ENCODE measurements at regions not wholly inside any gene's neighbourhood (a gene's known extent, or its start where the extent isn't known, plus 50 kb on each side); places are given as distances from the start of the nearest gene placed in this dataset.

- TF ChIP-seq, protein P1, sequence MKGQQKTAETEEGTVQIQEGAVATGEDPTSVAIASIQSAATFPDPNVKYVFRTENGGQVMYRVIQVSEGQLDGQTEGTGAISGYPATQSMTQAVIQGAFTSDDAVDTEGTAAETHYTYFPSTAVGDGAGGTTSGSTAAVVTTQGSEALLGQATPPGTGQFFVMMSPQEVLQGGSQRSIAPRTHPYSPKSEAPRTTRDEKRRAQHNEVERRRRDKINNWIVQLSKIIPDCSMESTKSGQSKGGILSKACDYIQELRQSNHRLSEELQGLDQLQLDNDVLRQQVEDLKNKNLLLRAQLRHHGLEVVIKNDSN (IDR thresholded peaks at IDR 0.05; ENCODE audit: borderline replicate concordance, extremely low read length, insufficient read depth, low read depth, low read length), result no peak
- TF ChIP-seq KDM1A (IDR thresholded peaks at IDR 0.05; ENCODE audit: borderline replicate concordance), result no peak
- no peak for TF ChIP-seq BHLHE40 (IDR thresholded peaks at IDR 0.05; ENCODE audit: borderline replicate concordance in 1 of 2, low read depth in 2 of 2, low read length in 1 of 2)
- no peak for TF ChIP-seq MEF2A (IDR thresholded peaks at IDR 0.05; ENCODE audit: insufficient read depth, low read depth, low read length)
- TF ChIP-seq EP300 (IDR thresholded peaks at IDR 0.05; ENCODE audit: borderline replicate concordance in 1 of 2, control insufficient read depth in 1 of 2, low read depth in 2 of 2, low read length in 2 of 2), result no peak
- no peak for TF ChIP-seq ATF7 (IDR thresholded peaks at IDR 0.05; ENCODE audit: low read depth)
- no peak for TF ChIP-seq CBX3 (IDR thresholded peaks at IDR 0.05; ENCODE audit: borderline replicate concordance, low read depth)
- no peak for TF ChIP-seq CREM (IDR thresholded peaks at IDR 0.05; ENCODE audit: low read depth)
- no peak for TF ChIP-seq RCOR1 (conservative IDR thresholded peaks at IDR 0.05; ENCODE audit: low read depth, low read length)
- no peak for TF ChIP-seq NFYB (IDR thresholded peaks at IDR 0.05; ENCODE audit: insufficient read depth, low read depth, low read length)
- no peak for TF ChIP-seq NFIC (IDR thresholded peaks at IDR 0.05; ENCODE audit: low read depth, low read length)
- no peak for TF ChIP-seq SRF (IDR thresholded peaks at IDR 0.05; ENCODE audit: low read depth in 2 of 2, low read length in 2 of 2)
- TF ChIP-seq SMAD1 (IDR thresholded peaks at IDR 0.05; ENCODE audit: low read depth, partially characterized antibody), result no peak
- TF ChIP-seq, protein P2, sequence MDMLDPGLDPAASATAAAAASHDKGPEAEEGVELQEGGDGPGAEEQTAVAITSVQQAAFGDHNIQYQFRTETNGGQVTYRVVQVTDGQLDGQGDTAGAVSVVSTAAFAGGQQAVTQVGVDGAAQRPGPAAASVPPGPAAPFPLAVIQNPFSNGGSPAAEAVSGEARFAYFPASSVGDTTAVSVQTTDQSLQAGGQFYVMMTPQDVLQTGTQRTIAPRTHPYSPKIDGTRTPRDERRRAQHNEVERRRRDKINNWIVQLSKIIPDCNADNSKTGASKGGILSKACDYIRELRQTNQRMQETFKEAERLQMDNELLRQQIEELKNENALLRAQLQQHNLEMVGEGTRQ (IDR thresholded peaks at IDR 0.05; ENCODE audit: borderline replicate concordance, low read depth, low read length), result no peak
- TF ChIP-seq SMC3 (IDR thresholded peaks at IDR 0.05; ENCODE audit: borderline replicate concordance, low read length), result no peak
- TF ChIP-seq CBFB (IDR thresholded peaks at IDR 0.05; ENCODE audit: low read depth), result no peak
- in situ Hi-C loops (cut with MboI) (no loop called here), intact Hi-C loops (cut with micrococcal nuclease; ENCODE audit: unreplicated experiment) (no loop called here)
- H3K27me3 ChIP-seq (replicated peaks in 1 of 2; ENCODE audit: control insufficient read depth in 2 of 2, insufficient read depth in 2 of 2, low read length in 1 of 2), result no peaks in the 10 kb centered on the region
- BruUV-seq (replicated peaks), result no TSS peak
- DNase-seq (ENCODE audit: low read depth, low spot score) (no peak), FAIRE-seq (no peak), ATAC-seq (no peak)
- ChIA-PET SMC1A (ENCODE audit: uncharacterized antibody, unreplicated experiment) (interaction anchor here (1.1 to 1.2 kb wide), 2 partner anchors 33 to 154 kb away, joined by 3 to 4 read pairs; no protein-coding TSS in a partner anchor), POLR2A (no interaction called here), CTCF (interaction anchor here (0.8 kb wide), 1 partner anchor 117 kb away, joined by 3 read pairs; no protein-coding TSS in a partner anchor), RAD21 (ENCODE audit: unreplicated experiment) (no interaction called here)
- no peak overlapping the region for H2AFZ ChIP-seq (ENCODE audit: control insufficient read depth, low read depth, low read length)
- no peak overlapping the region for H3K4me2 ChIP-seq (ENCODE audit: control insufficient read depth, insufficient read depth)
- no peaks in the 10 kb centered on the region for H3K36me3 ChIP-seq (ENCODE audit: control insufficient read depth in 2 of 2, insufficient read depth in 2 of 2, low read length in 1 of 2)
- H3K9me3 ChIP-seq (replicated peaks; ENCODE audit: control insufficient read depth, insufficient read depth, low read length), result no peaks in the 10 kb centered on the region
- no peaks in the 10 kb centered on the region for H3K79me2 ChIP-seq (ENCODE audit: control insufficient read depth, insufficient read depth, low read length)
- no peak overlapping the region for H3K9ac ChIP-seq (ENCODE audit: control insufficient read depth, insufficient read depth, low read length)
- 40% methylated on average over 2 of the region's 2 CpGs for WGBS (ENCODE audit: insufficient coverage, insufficient replicate concordance, low lambda C conversion rate, missing lambda C conversion rate)
- no peak overlapping the region for H3K27ac ChIP-seq (ENCODE audit: control insufficient read depth, insufficient read depth)
- no peaks in the 10 kb centered on the region for H4K20me1 ChIP-seq (ENCODE audit: control insufficient read depth, insufficient read depth)
- H3K4me1 ChIP-seq (ENCODE audit: control insufficient read depth, insufficient read depth, low read length), result no peaks in the 10 kb centered on the region
- H3K4me3 ChIP-seq, result no peak overlapping the region
Measured at GRCh38 chr7:84412161-84412969, 217.8 kb upstream of the SEMA3A start.

Measured in GM12878 (cell line).